Stimulated activated memory B cell treated with anti-CD40 and anti-IgM and Interleukin-4, amounts not matched to agents 10 μg/mL and 1 μg/mL and 100 μg/mL, for 72 hours (primary cell): ENCODE measurements at regions not wholly inside any gene's neighbourhood (a gene's known extent, or its start where the extent isn't known, plus 50 kb on each side); places are given as distances from the start of the nearest gene placed in this dataset.

Source experiments
- ATAC-seq: fragments of 150-1000 bp; cut with Tn5 transposase; 2 replicates; pipeline ENCODE4 v1.10.0; 2021
- H3K27ac Mint-ChIP-seq: one replicate; pipeline ENCODE4 v1.8.0; 2022; ENCODE audit warnings: mild to moderate bottlenecking, mixed read lengths
- H3K27me3 Mint-ChIP-seq: one replicate; pipeline ENCODE4 v1.8.0; 2022; ENCODE audit warnings: mixed read lengths
- H3K36me3 Mint-ChIP-seq: one replicate; pipeline ENCODE4 v1.8.0; 2022; ENCODE audit warnings: mixed read lengths
- H3K4me1 Mint-ChIP-seq: one replicate; pipeline ENCODE4 v1.8.0; 2022; ENCODE audit warnings: mixed read lengths
- H3K4me3 Mint-ChIP-seq: one replicate; pipeline ENCODE4 v1.8.0; 2022; ENCODE audit warnings: mild to moderate bottlenecking, moderate library complexity, mixed read lengths
- H3K9me3 Mint-ChIP-seq: one replicate; pipeline ENCODE4 v1.8.0; 2022; ENCODE audit warnings: mixed read lengths

- ATAC-seq = no peak
- H3K27ac Mint-ChIP-seq = no peak overlapping the region
- no peaks in the 10 kb centered on the region for H3K9me3 Mint-ChIP-seq
- H3K4me1 Mint-ChIP-seq = no peaks in the 10 kb centered on the region
- H3K27me3 Mint-ChIP-seq = no peaks in the 10 kb centered on the region
- no peak overlapping the region for H3K4me3 Mint-ChIP-seq
- H3K36me3 Mint-ChIP-seq = no peaks in the 10 kb centered on the region
These were observed 221.1 kb upstream of the TMTC4 start for GRCh38 chr13:100895651-100896050.

- Mint-ChIP-seq H3K36me3 (no peaks in the 10 kb centered on the region), H3K9me3 (peaks cover 2% of the 10 kb centered on the region), H3K4me3 (no peak overlapping the region), H3K27ac (no peak overlapping the region), H3K27me3 (no peaks in the 10 kb centered on the region), H3K4me1 (no peaks in the 10 kb centered on the region)
- no peak for ATAC-seq
These were observed 218.4 kb upstream of the TMTC4 start for GRCh38 chr13:100892981-100893380.

- H3K4me1 Mint-ChIP-seq = no peaks in the 10 kb centered on the region
- peaks cover 2% of the 10 kb centered on the region for H3K9me3 Mint-ChIP-seq
- H3K36me3 Mint-ChIP-seq = no peaks in the 10 kb centered on the region
- H3K4me3 Mint-ChIP-seq = no peak overlapping the region
- no peak overlapping the region for H3K27ac Mint-ChIP-seq
- H3K27me3 Mint-ChIP-seq = no peaks in the 10 kb centered on the region
- ATAC-seq = no peak
These were observed 216.1 kb upstream of the TMTC4 start for GRCh38 chr13:100890645-100891044.

- no peaks in the 10 kb centered on the region for H3K36me3 Mint-ChIP-seq
- no peak for ATAC-seq
- no peak overlapping the region for H3K27ac Mint-ChIP-seq
- peaks cover 2% of the 10 kb centered on the region for H3K9me3 Mint-ChIP-seq
- no peak overlapping the region for H3K4me3 Mint-ChIP-seq
- H3K27me3 Mint-ChIP-seq = no peaks in the 10 kb centered on the region
- no peaks in the 10 kb centered on the region for H3K4me1 Mint-ChIP-seq
These were observed 213.1 kb upstream of the TMTC4 start for GRCh38 chr13:100887729-100888151.

- Mint-ChIP-seq H3K9me3 (peaks cover 2% of the 10 kb centered on the region), H3K27ac (no peak overlapping the region), H3K4me1 (no peaks in the 10 kb centered on the region), H3K27me3 (peaks cover 9% of the 10 kb centered on the region), H3K4me3 (no peak overlapping the region), H3K36me3 (no peaks in the 10 kb centered on the region)
- ATAC-seq = no peak
These were observed 208.9 kb upstream of the TMTC4 start for GRCh38 chr13:100883453-100883852.

GRCh38 chr13:100881291-100881864 is 206.8 kb upstream of the TMTC4 start:
- Mint-ChIP-seq H3K27ac (no peak overlapping the region), H3K4me1 (no peaks in the 10 kb centered on the region), H3K9me3 (peaks cover 1% of the 10 kb centered on the region), H3K36me3 (no peaks in the 10 kb centered on the region), H3K27me3 (peaks cover 9% of the 10 kb centered on the region), H3K4me3 (no peak overlapping the region)
- no peak for ATAC-seq

GRCh38 chr13:100880166-100880565 is 205.6 kb upstream of the TMTC4 start:
- no peak overlapping the region for H3K4me3 Mint-ChIP-seq
- no peak for ATAC-seq
- no peaks in the 10 kb centered on the region for H3K36me3 Mint-ChIP-seq
- no peak overlapping the region for H3K27ac Mint-ChIP-seq
- no peaks in the 10 kb centered on the region for H3K4me1 Mint-ChIP-seq
- peaks cover 5% of the 10 kb centered on the region for H3K9me3 Mint-ChIP-seq
- peaks cover 9% of the 10 kb centered on the region for H3K27me3 Mint-ChIP-seq

GRCh38 chr13:100879255-100879654 is 204.7 kb upstream of the TMTC4 start:
- peaks cover 9% of the 10 kb centered on the region for H3K27me3 Mint-ChIP-seq
- no peak overlapping the region for H3K4me3 Mint-ChIP-seq
- no peak overlapping the region for H3K27ac Mint-ChIP-seq
- no peaks in the 10 kb centered on the region for H3K36me3 Mint-ChIP-seq
- ATAC-seq = no peak
- peaks cover 7% of the 10 kb centered on the region for H3K9me3 Mint-ChIP-seq
- H3K4me1 Mint-ChIP-seq = no peaks in the 10 kb centered on the region

- Mint-ChIP-seq H3K9me3 (peaks cover 7% of the 10 kb centered on the region), H3K27ac (no peak overlapping the region), H3K4me3 (no peak overlapping the region), H3K36me3 (no peaks in the 10 kb centered on the region), H3K4me1 (no peaks in the 10 kb centered on the region), H3K27me3 (peaks cover 9% of the 10 kb centered on the region)
- ATAC-seq = no peak
These were observed 201.4 kb upstream of the TMTC4 start for GRCh38 chr13:100876044-100876403.

GRCh38 chr13:100875392-100876043 is 200.9 kb upstream of the TMTC4 start:
- no peak overlapping the region for H3K27ac Mint-ChIP-seq

GRCh38 chr13:100872761-100873160 is 198.2 kb upstream of the TMTC4 start:
- peaks cover 7% of the 10 kb centered on the region for H3K9me3 Mint-ChIP-seq
- no peak overlapping the region for H3K4me3 Mint-ChIP-seq
- H3K27ac Mint-ChIP-seq = no peak overlapping the region
- H3K36me3 Mint-ChIP-seq = no peaks in the 10 kb centered on the region
- H3K4me1 Mint-ChIP-seq = no peaks in the 10 kb centered on the region
- no peaks in the 10 kb centered on the region for H3K27me3 Mint-ChIP-seq
- ATAC-seq = no peak

More at GRCh38 chr13:100875392-100876043, 200.9 kb upstream of the TMTC4 start:
- Mint-ChIP-seq H3K36me3 (no peaks in the 10 kb centered on the region), H3K27me3 (peaks cover 8% of the 10 kb centered on the region), H3K9me3 (peaks cover 7% of the 10 kb centered on the region), H3K4me3 (no peak overlapping the region), H3K4me1 (no peaks in the 10 kb centered on the region)
- ATAC-seq = no peak

GRCh38 chr13:100870898-100871297 is 196.3 kb upstream of the TMTC4 start:
- ATAC-seq = no peak
- H3K4me1 Mint-ChIP-seq = no peaks in the 10 kb centered on the region
- no peak overlapping the region for H3K4me3 Mint-ChIP-seq
- no peaks in the 10 kb centered on the region for H3K27me3 Mint-ChIP-seq
- peaks cover 15% of the 10 kb centered on the region for H3K9me3 Mint-ChIP-seq
- no peak overlapping the region for H3K27ac Mint-ChIP-seq
- no peaks in the 10 kb centered on the region for H3K36me3 Mint-ChIP-seq

GRCh38 chr13:100860866-100861265 is 186.3 kb upstream of the TMTC4 start:
- Mint-ChIP-seq H3K27ac (no peak overlapping the region), H3K36me3 (no peaks in the 10 kb centered on the region), H3K4me3 (no peak overlapping the region), H3K4me1 (no peaks in the 10 kb centered on the region), H3K27me3 (no peaks in the 10 kb centered on the region), H3K9me3 (peaks cover 4% of the 10 kb centered on the region)
- ATAC-seq = no peak

- Mint-ChIP-seq H3K4me3 (no peak overlapping the region), H3K9me3 (no peaks in the 10 kb centered on the region), H3K27me3 (no peaks in the 10 kb centered on the region), H3K4me1 (no peaks in the 10 kb centered on the region), H3K27ac (no peak overlapping the region), H3K36me3 (no peaks in the 10 kb centered on the region)
- no peak for ATAC-seq
These were observed 185.3 kb upstream of the TMTC4 start for GRCh38 chr13:100859861-100860260.

- no peaks in the 10 kb centered on the region for H3K27me3 Mint-ChIP-seq
- H3K27ac Mint-ChIP-seq = no peak overlapping the region
- no peaks in the 10 kb centered on the region for H3K36me3 Mint-ChIP-seq
- no peaks in the 10 kb centered on the region for H3K9me3 Mint-ChIP-seq
- no peaks in the 10 kb centered on the region for H3K4me1 Mint-ChIP-seq
- H3K4me3 Mint-ChIP-seq = no peak overlapping the region
- ATAC-seq = no peak
These were observed 180.6 kb upstream of the TMTC4 start for GRCh38 chr13:100855151-100855550.

- Mint-ChIP-seq H3K4me1 (no peaks in the 10 kb centered on the region), H3K9me3 (no peaks in the 10 kb centered on the region), H3K36me3 (no peaks in the 10 kb centered on the region), H3K27me3 (no peaks in the 10 kb centered on the region), H3K4me3 (no peak overlapping the region), H3K27ac (no peak overlapping the region)
- no peak for ATAC-seq
These were observed 179.4 kb upstream of the TMTC4 start for GRCh38 chr13:100854006-100854405.
